NCI-H524 treated with DMSO at 0.1 percent for 48 hours (cell line): ENCODE measurements at regions not wholly inside any gene's neighbourhood (a gene's known extent, or its start where the extent isn't known, plus 50 kb on each side); places are given as distances from the start of the nearest gene placed in this dataset.

ENCODE experiments used
- DNase-seq: peaks from one replicate; lab custom pipeline; 2025; lab: John Stamatoyannopoulos, UW

GRCh38 chr22:48955351-48956311 lies 872.0 kb downstream of the BRD1 start:
- DNase-seq, result peak; percentile 50

DNA sequence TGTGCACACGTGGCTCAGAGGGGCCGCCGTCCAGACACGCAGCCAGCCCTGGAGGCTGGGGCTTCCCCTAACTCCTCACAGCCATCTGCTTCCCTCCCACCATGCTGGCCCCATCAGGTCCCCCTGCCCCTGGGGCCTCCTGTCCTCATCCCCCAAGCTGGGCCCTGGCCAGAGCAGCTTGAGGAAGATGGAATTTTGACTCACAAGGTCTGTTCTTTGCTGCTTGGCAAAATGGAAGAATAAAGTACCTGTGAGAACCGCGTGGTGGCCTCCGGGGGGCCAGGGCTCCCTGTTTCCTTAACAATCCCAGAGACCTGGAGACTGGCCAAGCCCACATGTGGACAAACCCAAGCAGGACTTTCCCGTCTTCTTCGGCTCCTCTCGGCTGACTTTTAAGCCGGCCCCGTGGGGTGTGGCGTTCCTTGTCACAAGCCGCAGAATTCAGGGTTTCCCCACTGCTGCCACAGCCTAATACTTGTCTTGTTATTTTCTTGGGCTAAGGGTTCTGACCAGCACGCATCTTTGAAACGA lies 872.8 kb downstream of the BRD1 start:
- peak; percentile 67 for DNase-seq

- no peak for DNase-seq
These were observed 873.8 kb downstream of the BRD1 start for GRCh38 chr22:48953830-48954229.

DNA sequence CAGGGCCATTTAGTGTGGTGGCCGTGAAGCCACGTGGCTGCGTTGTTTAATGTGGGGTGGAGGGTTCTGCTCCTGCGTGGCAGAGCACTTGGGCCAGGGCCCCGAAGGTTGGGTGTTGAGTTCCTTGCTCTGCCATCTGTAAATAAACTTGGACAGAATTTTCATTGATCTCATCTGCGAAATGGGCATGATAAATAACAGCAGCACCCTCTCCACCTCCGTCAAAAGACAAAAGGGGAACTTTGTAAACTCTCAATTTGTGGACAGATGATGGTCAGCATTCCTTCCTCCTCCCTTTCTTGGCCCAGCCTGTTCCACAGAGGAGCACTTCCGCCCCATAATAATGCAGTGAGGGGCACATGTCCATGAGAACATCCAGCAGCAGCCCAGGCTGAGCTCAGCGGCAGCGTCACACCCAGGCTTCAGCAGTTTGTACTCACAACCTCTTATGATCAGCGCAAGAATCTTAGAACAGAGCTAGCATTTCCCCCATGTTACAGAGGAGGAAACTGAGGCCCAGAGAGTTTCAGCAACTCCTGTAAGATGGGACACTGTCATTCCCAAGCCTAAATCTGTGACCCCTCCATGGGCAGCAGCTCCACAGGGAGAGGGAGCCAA lies 874.5 kb downstream of the BRD1 start:
- no peak for DNase-seq

DNA sequence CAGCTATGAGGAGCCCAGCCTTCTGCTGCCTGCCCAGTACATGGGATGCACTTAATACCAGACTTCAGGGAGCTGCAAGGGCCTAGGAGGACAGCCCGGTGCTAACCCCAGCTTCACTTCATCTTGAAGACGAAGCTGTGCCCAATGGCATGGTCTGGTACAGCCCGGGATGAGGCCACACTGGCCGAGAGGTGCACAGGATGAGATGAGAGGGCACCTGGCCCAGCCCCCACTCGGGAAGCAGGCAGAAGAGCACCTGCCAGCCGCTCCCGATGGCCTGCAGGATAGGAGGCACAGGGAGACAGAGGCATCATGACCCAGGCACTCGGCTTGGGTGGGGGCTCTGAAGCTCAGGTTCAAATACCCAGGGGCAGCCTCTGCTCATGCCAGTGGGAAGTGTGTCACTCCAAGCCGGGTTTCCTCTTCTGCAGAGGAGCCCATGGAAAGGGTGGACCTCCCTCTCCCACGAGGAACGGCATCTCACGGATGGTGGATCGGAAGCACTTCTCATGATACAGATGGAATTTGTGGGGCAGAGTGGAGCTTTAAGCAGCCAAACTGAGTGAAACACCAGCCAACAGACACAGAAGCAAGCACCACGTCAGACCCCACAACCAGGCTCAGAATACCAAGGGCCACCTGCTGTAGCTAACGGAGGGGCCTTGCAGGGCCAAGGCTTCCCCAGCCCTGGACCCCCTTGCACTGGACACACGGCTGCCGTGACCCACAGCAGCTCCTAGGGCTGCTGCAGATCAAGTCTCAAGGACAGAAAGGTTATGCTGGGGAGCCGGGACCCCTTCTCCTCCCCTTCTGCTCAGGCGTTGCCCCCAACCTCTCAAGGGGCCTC lies 875.2 kb downstream of the BRD1 start:
- no peak for DNase-seq

- DNase-seq, result no peak
These were observed 875.8 kb downstream of the BRD1 start for GRCh38 chr22:48951836-48952235.

DNA sequence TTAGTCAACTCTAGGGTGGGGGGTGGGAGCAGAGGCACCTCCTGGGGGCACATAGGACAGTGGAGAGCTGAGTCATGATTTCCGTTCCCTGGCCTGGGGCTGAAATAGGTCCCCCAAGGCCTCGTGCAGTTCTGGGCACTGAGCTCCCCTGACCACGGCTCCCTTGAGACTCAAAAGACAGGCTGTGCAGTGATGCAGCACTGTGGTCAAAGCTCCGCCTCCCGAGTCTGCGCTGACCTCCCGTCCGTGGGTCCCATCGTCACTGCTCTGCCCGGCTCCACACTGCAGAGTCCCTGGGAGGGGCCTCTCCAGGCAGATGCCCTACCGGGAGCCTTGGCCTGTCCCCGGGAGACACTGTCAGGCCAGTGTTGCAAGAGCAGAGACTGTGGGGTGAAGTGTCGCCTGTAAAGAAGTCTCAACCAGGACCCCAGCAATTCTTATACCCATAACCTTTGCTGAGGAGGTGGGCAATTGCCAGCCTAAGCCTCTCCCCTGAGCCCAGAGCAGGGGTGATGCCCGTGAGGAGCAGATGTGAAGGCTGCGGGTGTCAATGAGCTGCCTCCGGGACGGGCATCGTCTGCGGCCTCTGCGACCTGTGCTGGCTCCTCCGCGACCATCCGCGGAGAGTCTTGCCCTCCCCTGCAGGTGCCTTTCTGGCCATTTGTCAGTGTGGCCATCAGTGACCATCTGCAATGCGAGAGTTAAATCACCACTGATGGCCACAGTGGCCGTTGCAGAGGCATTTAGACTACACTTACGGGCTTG lies 877.3 kb downstream of the BRD1 start:
- DNase-seq, result no peak

- DNase-seq, result no peak
These were observed 878.1 kb downstream of the BRD1 start for GRCh38 chr22:48949375-48950149.

- DNase-seq, result no peak
These were observed 879.0 kb downstream of the BRD1 start for GRCh38 chr22:48948575-48949170.

DNA sequence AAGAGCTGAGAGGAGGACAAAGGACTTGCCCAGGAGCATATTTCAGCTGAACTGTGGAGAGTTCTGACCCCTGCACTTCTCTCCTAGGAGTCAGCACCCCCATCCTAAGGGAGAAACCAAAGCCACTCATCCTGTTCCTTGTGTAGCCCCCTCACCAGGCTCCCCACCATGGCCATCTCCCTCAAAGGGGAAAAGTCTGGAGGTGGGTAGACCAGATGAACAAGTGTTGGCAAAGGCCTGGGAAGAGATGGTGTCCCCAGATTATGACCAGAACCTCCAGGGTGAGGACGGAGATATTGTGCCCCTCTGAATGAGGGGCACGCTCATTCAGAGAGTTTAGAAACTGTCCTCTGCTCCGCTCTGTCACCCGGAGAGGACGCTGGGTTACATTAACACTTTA lies 880.0 kb downstream of the BRD1 start:
- no peak for DNase-seq

- no peak for DNase-seq
These were observed 881.8 kb downstream of the BRD1 start for GRCh38 chr22:48945621-48946458.

- no peak for DNase-seq
These were observed 882.7 kb downstream of the BRD1 start for GRCh38 chr22:48944751-48945620.

- DNase-seq, result no peak
These were observed 883.3 kb downstream of the BRD1 start for GRCh38 chr22:48944433-48944750.

DNA sequence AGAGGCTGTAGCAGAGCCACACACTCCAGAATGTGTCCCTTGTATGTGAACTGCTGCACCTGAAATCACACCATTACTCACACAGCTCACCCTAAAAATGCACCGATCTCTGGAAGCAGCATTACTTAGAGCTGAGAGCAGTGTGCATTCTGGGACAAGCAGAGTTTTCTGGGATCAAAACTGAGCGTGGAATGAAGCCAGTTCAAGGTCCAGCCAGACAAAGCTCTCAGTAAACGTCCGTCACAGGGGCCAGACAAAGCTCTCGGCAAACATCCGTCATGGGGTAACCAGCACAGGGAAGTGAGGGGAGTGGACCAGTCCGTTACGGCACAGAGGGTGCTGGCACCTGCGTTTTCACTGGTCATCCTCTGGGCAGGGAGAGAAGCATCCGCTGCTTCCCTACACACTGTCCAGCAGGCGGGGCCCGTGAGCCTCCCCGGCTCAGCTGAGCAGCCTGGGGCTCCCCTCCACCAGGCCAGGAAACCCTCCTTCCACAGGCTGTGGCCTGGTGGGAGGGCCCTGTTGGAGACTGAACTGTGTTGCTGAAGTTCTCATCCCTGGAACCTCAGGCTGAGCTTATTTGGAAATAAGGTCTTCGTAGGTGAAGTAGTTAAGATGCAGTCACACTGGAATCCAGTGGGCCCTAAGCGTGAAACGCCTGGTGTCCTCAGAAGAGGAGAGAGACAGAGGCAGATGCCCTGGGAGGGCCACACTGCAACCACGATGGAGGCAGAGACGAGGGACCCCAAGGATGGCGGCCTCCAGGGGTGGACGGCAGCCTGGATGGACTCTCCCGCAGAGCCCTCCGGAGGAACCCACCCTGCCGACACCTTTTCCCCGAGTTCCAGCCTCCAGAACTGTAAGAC lies 883.9 kb downstream of the BRD1 start:
- DNase-seq, result no peak

GRCh38 chr22:48942698-48943566 lies 884.7 kb downstream of the BRD1 start:
- no peak for DNase-seq

- DNase-seq, result no peak
These were observed 885.6 kb downstream of the BRD1 start for GRCh38 chr22:48941903-48942575.
